ENCODE measurements at regions not wholly inside any gene's neighbourhood (a gene's known extent, or its start where the extent isn't known, plus 50 kb on each side); places are given as distances from the start of the nearest gene placed in this dataset.

DNA sequence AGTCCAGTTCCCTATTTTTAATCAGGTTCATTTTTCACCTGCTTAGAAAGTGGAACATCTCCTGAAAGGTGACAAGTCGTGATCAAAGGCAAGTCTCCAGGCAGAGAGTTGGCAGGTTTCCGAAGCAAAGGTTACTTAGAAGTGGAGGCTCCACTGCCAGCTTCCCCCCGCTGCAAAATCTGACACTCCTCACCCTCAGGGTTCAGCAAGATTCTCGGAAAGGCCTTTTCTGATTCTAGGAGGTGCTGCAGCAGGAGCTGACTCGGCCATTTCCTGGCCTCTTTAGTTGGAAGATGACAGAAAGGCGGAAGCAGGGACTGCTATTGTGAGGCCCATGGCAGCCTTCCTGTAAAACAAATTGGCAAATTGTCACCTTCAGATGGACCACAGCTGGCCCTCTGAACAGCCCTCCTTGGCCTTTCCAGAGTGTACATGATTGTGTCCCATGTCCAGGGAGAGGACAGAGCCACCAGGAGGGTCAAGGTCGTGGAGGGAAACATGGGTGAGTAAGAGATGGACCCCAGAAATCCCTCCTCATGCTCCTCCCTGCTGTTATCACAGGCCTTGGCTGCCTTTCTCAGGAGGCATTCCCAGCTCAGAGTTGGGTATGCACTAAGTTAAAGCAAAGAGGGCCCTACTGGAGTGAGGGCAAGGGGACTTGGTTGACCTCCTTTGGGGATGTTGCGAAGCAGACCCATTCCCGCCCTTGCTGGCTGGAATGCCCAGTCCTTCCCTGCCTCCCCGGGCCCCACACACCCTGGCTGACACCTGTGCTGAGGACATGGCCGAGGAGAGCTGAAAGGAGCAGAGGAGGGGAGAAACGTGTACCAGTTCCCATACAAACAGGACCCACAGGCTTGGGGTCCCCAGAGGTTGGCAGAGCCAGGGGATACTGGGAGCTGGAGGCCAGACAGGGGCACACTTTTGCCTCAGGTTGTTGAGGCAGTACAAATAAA lies 115.5 kb upstream of the IRF2BP2 start:
- TF ChIP-seq POLR2A (IDR thresholded peaks at IDR 0.05) (no peak), POLR2AphosphoS5 (IDR thresholded peaks at IDR 0.05) (peak; percentile 81)
- TF ChIP-seq, protein P1, sequence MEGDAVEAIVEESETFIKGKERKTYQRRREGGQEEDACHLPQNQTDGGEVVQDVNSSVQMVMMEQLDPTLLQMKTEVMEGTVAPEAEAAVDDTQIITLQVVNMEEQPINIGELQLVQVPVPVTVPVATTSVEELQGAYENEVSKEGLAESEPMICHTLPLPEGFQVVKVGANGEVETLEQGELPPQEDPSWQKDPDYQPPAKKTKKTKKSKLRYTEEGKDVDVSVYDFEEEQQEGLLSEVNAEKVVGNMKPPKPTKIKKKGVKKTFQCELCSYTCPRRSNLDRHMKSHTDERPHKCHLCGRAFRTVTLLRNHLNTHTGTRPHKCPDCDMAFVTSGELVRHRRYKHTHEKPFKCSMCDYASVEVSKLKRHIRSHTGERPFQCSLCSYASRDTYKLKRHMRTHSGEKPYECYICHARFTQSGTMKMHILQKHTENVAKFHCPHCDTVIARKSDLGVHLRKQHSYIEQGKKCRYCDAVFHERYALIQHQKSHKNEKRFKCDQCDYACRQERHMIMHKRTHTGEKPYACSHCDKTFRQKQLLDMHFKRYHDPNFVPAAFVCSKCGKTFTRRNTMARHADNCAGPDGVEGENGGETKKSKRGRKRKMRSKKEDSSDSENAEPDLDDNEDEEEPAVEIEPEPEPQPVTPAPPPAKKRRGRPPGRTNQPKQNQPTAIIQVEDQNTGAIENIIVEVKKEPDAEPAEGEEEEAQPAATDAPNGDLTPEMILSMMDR (IDR thresholded peaks at IDR 0.05): no peak
